ENCODE measurements at regions not wholly inside any gene's neighbourhood (a gene's known extent, or its start where the extent isn't known, plus 50 kb on each side); places are given as distances from the start of the nearest gene placed in this dataset.
"Not testable (repeated sequence)": the region's sequence is repeated elsewhere in the genome, so short reads cannot be mapped to it uniquely, and the experiment has no call there.

GRCh38 chr3:118098827-118099226, 935.8 kb downstream of the IGSF11 start:
- Mint-ChIP-seq H3K4me1 (no peaks in the 10 kb centered on the region), H3K36me3 (no peaks in the 10 kb centered on the region), H3K9me3 (peaks cover 6 to 9% (median 8%) of the 10 kb centered on the region in 3 donors), H3K27me3 (no peaks in the 10 kb centered on the region), H3K4me3 (no peak overlapping the region), H3K27ac (no peak overlapping the region)

GRCh38 chr3:118101891-118102290, 932.8 kb downstream of the IGSF11 start:
- Mint-ChIP-seq H3K4me1 (no peaks in the 10 kb centered on the region), H3K27me3 (no peaks in the 10 kb centered on the region), H3K36me3 (no peaks in the 10 kb centered on the region), H3K9me3 (peaks cover 2 to 16% (median 5%) of the 10 kb centered on the region in 3 donors), H3K27ac (no peak overlapping the region), H3K4me3 (no peak overlapping the region)

GRCh38 chr3:118102737-118103136, 931.9 kb downstream of the IGSF11 start:
- peaks cover 2 to 17% (median 4%) of the 10 kb centered on the region in 3 donors for H3K9me3 Mint-ChIP-seq
- H3K27ac Mint-ChIP-seq = no peak overlapping the region
- H3K36me3 Mint-ChIP-seq = no peaks in the 10 kb centered on the region
- no peaks in the 10 kb centered on the region for H3K27me3 Mint-ChIP-seq
- no peaks in the 10 kb centered on the region for H3K4me1 Mint-ChIP-seq
- H3K4me3 Mint-ChIP-seq = no peak overlapping the region

GRCh38 chr3:118108201-118108600, 926.4 kb downstream of the IGSF11 start:
- H3K9me3 Mint-ChIP-seq = peaks cover 5 to 11% (median 5%) of the 10 kb centered on the region in 3 donors
- H3K27me3 Mint-ChIP-seq = no peaks in the 10 kb centered on the region
- no peaks in the 10 kb centered on the region for H3K4me1 Mint-ChIP-seq
- H3K36me3 Mint-ChIP-seq = no peaks in the 10 kb centered on the region
- no peak overlapping the region for H3K27ac Mint-ChIP-seq
- no peak overlapping the region for H3K4me3 Mint-ChIP-seq

DNA sequence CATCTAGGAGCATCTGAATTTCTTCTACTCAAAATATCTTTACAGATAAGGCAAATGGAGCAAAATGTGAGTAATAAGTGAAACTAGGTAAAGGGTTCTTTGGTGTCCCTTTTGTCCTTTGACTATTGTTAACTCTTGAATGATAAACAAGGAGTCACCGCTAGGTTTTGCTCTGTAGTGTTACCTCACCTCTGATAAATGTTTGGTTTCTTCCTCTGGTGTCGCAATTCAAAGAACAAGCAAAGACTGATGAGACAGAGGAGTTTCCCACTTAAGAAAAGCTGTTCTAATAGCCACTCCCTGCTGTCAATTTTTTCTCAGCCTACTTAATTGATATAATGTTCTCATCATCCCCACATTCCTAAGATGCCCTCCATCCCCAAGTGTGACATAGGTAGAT, 925.9 kb downstream of the IGSF11 start:
- Mint-ChIP-seq H3K4me3 (no peak overlapping the region), H3K4me1 (no peaks in the 10 kb centered on the region), H3K9me3 (peaks cover 5 to 11% (median 5%) of the 10 kb centered on the region in 3 donors), H3K27me3 (no peaks in the 10 kb centered on the region), H3K36me3 (no peaks in the 10 kb centered on the region), H3K27ac (no peak overlapping the region)

GRCh38 chr3:118110211-118110610, 924.4 kb downstream of the IGSF11 start:
- H3K36me3 Mint-ChIP-seq = no peaks in the 10 kb centered on the region
- no peaks in the 10 kb centered on the region for H3K4me1 Mint-ChIP-seq
- peaks cover 3 to 5% (median 4%) of the 10 kb centered on the region in 3 donors for H3K9me3 Mint-ChIP-seq

GRCh38 chr3:118116991-118117390, 917.7 kb downstream of the IGSF11 start:
- H3K27me3 Mint-ChIP-seq = no peaks in the 10 kb centered on the region
- H3K4me3 Mint-ChIP-seq = no peak overlapping the region
- H3K36me3 Mint-ChIP-seq = no peaks in the 10 kb centered on the region
- H3K27ac Mint-ChIP-seq = no peak overlapping the region
- no peaks in the 10 kb centered on the region for H3K9me3 Mint-ChIP-seq
- H3K4me1 Mint-ChIP-seq = no peaks in the 10 kb centered on the region

More at GRCh38 chr3:118110211-118110610, 924.4 kb downstream of the IGSF11 start:
- Mint-ChIP-seq H3K27ac (no peak overlapping the region), H3K27me3 (no peaks in the 10 kb centered on the region), H3K4me3 (no peak overlapping the region)

DNA sequence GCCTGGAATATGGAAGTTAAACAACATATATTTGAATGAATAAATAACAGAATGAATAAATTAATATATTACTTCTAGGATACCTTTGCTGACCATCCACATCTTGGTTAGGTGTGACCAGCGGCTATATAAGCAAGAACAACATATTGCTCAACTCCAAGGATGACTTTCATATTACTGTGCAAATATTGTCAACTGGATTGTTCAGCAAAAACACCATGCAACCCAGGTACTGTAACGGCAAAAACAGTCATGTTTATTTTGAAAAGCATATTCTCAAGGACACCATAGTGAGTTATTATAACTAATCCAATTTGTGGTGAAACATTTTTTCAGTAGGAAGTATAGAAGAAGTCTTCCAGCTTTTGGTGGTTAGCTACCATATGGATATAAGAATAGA, 907.9 kb downstream of the IGSF11 start:
- no peak overlapping the region for H3K4me3 Mint-ChIP-seq
- no peaks in the 10 kb centered on the region for H3K36me3 Mint-ChIP-seq
- H3K27ac Mint-ChIP-seq = peak overlapping the region in 1 of 3 donors; percentile 23
- no peaks in the 10 kb centered on the region for H3K27me3 Mint-ChIP-seq
- H3K9me3 Mint-ChIP-seq = peaks cover 0 to 3% (median 0%) of the 10 kb centered on the region in 3 donors
- no peaks in the 10 kb centered on the region for H3K4me1 Mint-ChIP-seq

DNA sequence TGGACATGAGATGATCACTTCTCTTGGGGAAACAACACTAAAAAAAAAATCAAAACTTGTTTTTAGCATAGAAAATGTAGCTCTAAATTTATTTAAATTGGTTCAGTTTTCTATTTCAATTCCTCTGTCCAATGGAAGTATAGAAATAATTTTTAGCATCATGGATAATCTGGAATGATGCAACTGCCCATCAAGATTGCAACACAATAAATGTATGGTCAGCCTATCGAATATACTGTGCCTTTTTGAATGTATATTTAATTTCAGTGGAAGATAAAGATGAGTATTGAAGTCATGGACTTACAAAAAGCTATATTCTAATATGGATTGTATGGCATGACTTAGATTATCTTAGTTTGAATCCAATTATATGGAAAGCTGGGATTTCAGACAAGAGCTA, 906.7 kb downstream of the IGSF11 start:
- Mint-ChIP-seq H3K36me3 (no peaks in the 10 kb centered on the region), H3K4me3 (no peak overlapping the region), H3K27me3 (no peaks in the 10 kb centered on the region), H3K27ac (no peak overlapping the region), H3K4me1 (no peaks in the 10 kb centered on the region), H3K9me3 (peaks cover 0 to 3% (median under 1%) of the 10 kb centered on the region in 3 donors)

- Mint-ChIP-seq H3K27me3 (no peaks in the 10 kb centered on the region), H3K9me3 (peaks cover 0 to 3% (median 3%) of the 10 kb centered on the region in 3 donors), H3K4me3 (no peak overlapping the region), H3K36me3 (no peaks in the 10 kb centered on the region), H3K4me1 (no peaks in the 10 kb centered on the region), H3K27ac (no peak overlapping the region)
Observed at GRCh38 chr3:118128886-118129285, 905.8 kb downstream of the IGSF11 start.

- Mint-ChIP-seq H3K4me1 (peaks cover 0 to 2% (median 0%) of the 10 kb centered on the region in 3 donors), H3K4me3 (no peak overlapping the region), H3K9me3 (peaks cover 3 to 22% (median 10%) of the 10 kb centered on the region in 3 donors), H3K27me3 (no peaks in the 10 kb centered on the region), H3K27ac (no peak overlapping the region), H3K36me3 (no peaks in the 10 kb centered on the region)
Observed at GRCh38 chr3:118137778-118138177, 896.9 kb downstream of the IGSF11 start.

DNA sequence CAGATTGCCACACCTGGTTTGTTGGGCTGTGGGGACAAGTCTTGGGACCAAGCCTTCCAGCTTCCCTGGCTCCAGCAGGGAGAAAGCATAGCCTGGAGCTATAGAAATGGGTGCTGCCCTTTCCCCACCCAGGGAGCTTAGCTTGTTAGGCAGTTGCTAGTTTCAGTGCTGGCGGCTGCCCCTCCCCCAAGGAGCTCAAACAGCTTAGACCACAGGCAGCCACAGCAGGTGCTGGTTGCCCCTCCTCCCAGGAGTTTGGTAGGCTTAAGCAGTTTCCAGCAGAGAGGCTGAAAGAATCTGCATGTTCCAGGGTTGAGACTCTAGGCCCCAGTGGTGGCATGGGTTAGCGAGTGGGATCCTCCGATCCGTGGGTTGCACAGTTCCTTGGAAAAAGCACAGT, 889.7 kb downstream of the IGSF11 start:
- Mint-ChIP-seq H3K9me3 (peaks cover 2 to 13% (median 7%) of the 10 kb centered on the region in 3 donors), H3K4me3 (no peak overlapping the region), H3K4me1 (no peaks in the 10 kb centered on the region), H3K36me3 (no peaks in the 10 kb centered on the region), H3K27me3 (no peaks in the 10 kb centered on the region), H3K27ac (no peak overlapping the region)

GRCh38 chr3:118146658-118147375, 887.8 kb downstream of the IGSF11 start:
- peaks cover 2% of the 10 kb centered on the region for H3K36me3 Mint-ChIP-seq
- H3K4me1 Mint-ChIP-seq = no peaks in the 10 kb centered on the region
- peaks cover 2 to 9% (median 5%) of the 10 kb centered on the region in 3 donors for H3K9me3 Mint-ChIP-seq
- no peaks in the 10 kb centered on the region for H3K27me3 Mint-ChIP-seq
- peak overlapping the region in 1 of 4 donors; percentile 32 for H3K4me3 Mint-ChIP-seq
- H3K27ac Mint-ChIP-seq = no peak overlapping the region

GRCh38 chr3:118151164-118151563, 883.5 kb downstream of the IGSF11 start:
- no peaks in the 10 kb centered on the region for H3K27me3 Mint-ChIP-seq
- peaks cover 0 to 2% (median under 1%) of the 10 kb centered on the region in 3 donors for H3K9me3 Mint-ChIP-seq
- H3K27ac Mint-ChIP-seq = no peak overlapping the region
- H3K4me3 Mint-ChIP-seq = no peak overlapping the region
- H3K36me3 Mint-ChIP-seq = peaks cover 2% of the 10 kb centered on the region
- no peaks in the 10 kb centered on the region for H3K4me1 Mint-ChIP-seq

DNA sequence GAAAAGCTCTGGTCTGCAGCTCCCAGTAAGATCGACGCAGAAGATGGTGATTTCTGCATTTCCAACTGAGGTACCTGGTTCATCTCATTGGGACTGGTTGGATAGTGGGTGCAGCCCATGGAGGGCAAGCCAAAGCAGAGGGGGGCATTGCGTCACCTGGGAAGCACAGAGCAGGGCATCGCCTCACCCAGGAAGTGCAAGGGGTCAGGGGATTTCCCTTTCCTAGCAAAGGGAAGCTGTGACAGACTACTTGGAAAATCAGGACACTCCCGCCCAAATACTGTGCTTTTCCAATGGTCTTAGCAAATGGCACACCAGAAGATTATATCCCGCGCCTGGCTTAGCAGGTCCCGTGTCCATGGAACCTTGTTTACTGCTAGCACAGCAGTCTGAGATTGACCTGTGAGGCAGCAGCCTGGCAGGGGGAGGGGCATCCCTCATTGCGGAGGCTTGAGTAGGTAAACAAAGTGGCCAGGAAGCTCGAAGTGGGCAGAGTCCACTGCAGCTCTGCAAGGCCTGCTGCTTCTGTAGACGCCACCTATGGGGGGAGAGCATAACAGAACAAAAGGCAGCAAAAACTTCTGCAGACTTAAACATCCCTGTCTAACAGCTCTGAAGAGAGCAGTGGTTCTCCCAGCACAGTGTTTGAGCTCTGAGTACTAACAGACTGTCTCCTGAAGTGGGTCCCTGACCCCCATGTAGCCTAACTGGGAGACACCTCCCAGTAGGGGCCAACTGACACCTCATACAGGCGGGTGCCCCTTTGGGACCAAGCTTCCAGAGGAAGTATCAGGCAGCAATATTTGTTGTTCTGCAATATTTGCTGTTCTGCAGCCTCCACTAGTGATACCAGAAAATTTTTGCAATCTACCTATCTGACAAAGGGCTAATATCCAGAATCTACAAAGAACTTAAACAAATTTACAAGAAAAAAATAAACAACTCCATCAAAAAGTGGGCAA, 871.7 kb downstream of the IGSF11 start:
- H3K9me3 Mint-ChIP-seq, H3K36me3 Mint-ChIP-seq, H3K27ac Mint-ChIP-seq, H3K27me3 Mint-ChIP-seq, H3K4me3 Mint-ChIP-seq, H3K4me1 Mint-ChIP-seq: not testable (repeated sequence)

Measured in IgD-negative memory B cell (primary cell).